ENCODE measurements at regions not wholly inside any gene's neighbourhood (a gene's known extent, or its start where the extent isn't known, plus 50 kb on each side); places are given as distances from the start of the nearest gene placed in this dataset.

DNA sequence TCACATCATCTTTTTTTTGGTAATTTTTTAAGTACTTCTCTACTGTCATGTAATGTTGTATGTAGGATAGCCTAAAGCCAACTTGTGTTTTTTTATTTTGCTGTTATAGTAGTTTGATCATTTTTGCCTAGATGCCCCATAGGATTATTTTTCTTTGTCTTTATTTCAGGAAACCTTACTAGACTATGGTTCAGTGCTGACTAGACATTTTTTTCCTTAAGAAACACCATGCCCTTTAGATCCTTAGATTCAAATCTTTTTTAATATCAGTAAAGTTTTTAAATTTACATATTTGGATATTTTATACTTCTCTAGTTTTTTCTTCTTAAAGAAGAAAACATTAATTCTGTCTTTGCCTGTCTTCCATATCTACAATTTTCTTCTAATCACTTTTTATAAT lies 221.3 kb downstream of the IDS start:
- TF ChIP-seq, protein P1, sequence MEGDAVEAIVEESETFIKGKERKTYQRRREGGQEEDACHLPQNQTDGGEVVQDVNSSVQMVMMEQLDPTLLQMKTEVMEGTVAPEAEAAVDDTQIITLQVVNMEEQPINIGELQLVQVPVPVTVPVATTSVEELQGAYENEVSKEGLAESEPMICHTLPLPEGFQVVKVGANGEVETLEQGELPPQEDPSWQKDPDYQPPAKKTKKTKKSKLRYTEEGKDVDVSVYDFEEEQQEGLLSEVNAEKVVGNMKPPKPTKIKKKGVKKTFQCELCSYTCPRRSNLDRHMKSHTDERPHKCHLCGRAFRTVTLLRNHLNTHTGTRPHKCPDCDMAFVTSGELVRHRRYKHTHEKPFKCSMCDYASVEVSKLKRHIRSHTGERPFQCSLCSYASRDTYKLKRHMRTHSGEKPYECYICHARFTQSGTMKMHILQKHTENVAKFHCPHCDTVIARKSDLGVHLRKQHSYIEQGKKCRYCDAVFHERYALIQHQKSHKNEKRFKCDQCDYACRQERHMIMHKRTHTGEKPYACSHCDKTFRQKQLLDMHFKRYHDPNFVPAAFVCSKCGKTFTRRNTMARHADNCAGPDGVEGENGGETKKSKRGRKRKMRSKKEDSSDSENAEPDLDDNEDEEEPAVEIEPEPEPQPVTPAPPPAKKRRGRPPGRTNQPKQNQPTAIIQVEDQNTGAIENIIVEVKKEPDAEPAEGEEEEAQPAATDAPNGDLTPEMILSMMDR (IDR thresholded peaks at IDR 0.05) = no peak
- no peak for TF ChIP-seq POLR2A (IDR thresholded peaks at IDR 0.05)

All from esophagus squamous epithelium (tissue), 4 donors.